Karpas-422 (cell line): ENCODE measurements at regions not wholly inside any gene's neighbourhood (a gene's known extent, or its start where the extent isn't known, plus 50 kb on each side); places are given as distances from the start of the nearest gene placed in this dataset.
A peak's percentile ranks its signal among the peaks of the same experiment; 100 is the strongest.
"Not testable (repeated sequence)": the region's sequence is repeated elsewhere in the genome, so short reads cannot be mapped to it uniquely, and the experiment has no call there.

Experiments
- DNase-seq: peaks from one replicate; pipeline ENCODE4 v3.0.0-alpha.2; 2015
- H2AFZ ChIP-seq: fragments of 200-600 bp; sonication (generic); 2 replicates; pipeline ENCODE4 v1.6.1; 2014; ENCODE audit warnings: antibody characterized with exemption, low read length, mixed read lengths
- H3K27ac ChIP-seq: fragments of 200-600 bp; sonication (generic); 2 replicates; pipeline ENCODE4 v1.5.1; 2014; ENCODE audit warnings: mild to moderate bottlenecking, low read length, moderate library complexity
- H3K27me3 ChIP-seq: fragments of 200-600 bp; sonication (generic); 2 replicates; pipeline ENCODE4 v1.6.1; 2014; ENCODE audit warnings: low read length, mixed read lengths
- H3K36me3 ChIP-seq: fragments of 200-600 bp; sonication (generic); 2 replicates; pipeline ENCODE4 v1.6.1; 2014; ENCODE audit warnings: low read length, mixed read lengths; ENCODE audit not compliant: insufficient read depth
- H3K4me1 ChIP-seq: fragments of 200-600 bp; sonication (generic); 2 replicates; pipeline ENCODE4 v1.6.1; 2014; ENCODE audit warnings: mild to moderate bottlenecking, low read length, mixed read lengths
- H3K4me2 ChIP-seq: fragments of 200-600 bp; sonication (generic); 2 replicates; pipeline ENCODE4 v1.6.1; 2014; ENCODE audit warnings: low read length, low read depth, mild to moderate bottlenecking; ENCODE audit not compliant: poor library complexity, severe bottlenecking
- H3K4me3 ChIP-seq: fragments of 200-600 bp; sonication (generic); 2 replicates; pipeline ENCODE4 v1.5.1; 2014; ENCODE audit warnings: mild to moderate bottlenecking, antibody characterized with exemption, low read length, mixed read lengths
- H3K79me2 ChIP-seq: fragments of 200-600 bp; sonication (generic); 2 replicates; pipeline ENCODE4 v1.6.1; 2014; ENCODE audit warnings: mild to moderate bottlenecking, low read length, mixed read lengths
- H3K9ac ChIP-seq: fragments of 200-600 bp; sonication (generic); 2 replicates; pipeline ENCODE4 v1.6.0; 2014; ENCODE audit warnings: low read length
- H3K9me2 ChIP-seq: fragments of 200-600 bp; sonication (generic), shearing (Covaris generic); replicated peaks from 2 replicates; pipeline ENCODE4 v1.6.0; 2014; ENCODE audit warnings: mild to moderate bottlenecking, low read length, moderate library complexity; ENCODE audit not compliant: insufficient read depth
- H3K9me3 ChIP-seq: fragments of 300-700, 200-600 bp; sonication (generic); 2 replicates; pipeline ENCODE4 v1.6.1; 2014; ENCODE audit warnings: low read length, mixed read lengths
- H4K20me1 ChIP-seq: fragments of 200-600 bp; sonication (generic); 2 replicates; pipeline ENCODE4 v1.6.1; 2014; ENCODE audit warnings: mild to moderate bottlenecking, antibody characterized with exemption, low read length, low read depth; ENCODE audit not compliant: insufficient read depth

- H4K20me1 ChIP-seq, result no peaks in the 10 kb centered on the region
- H3K27ac ChIP-seq, result no peak overlapping the region
- H3K9me3 ChIP-seq, result no peaks in the 10 kb centered on the region
- no peaks in the 10 kb centered on the region for H3K79me2 ChIP-seq
- H3K4me3 ChIP-seq, result no peak overlapping the region
- H3K27me3 ChIP-seq, result no peaks in the 10 kb centered on the region
- no peaks in the 10 kb centered on the region for H3K36me3 ChIP-seq
- no peaks in the 10 kb centered on the region for H3K9me2 ChIP-seq
- H3K4me2 ChIP-seq, result no peak overlapping the region
- DNase-seq, result no peak
- H3K9ac ChIP-seq, result no peak overlapping the region
- H2AFZ ChIP-seq, result no peak overlapping the region
- H3K4me1 ChIP-seq, result no peaks in the 10 kb centered on the region
Measured at GRCh38 chr14:30267141-30267540, 291.8 kb upstream of the G2E3 start.

GRCh38 chr14:30270200-30271161 lies 288.5 kb upstream of the G2E3 start:
- Histone ChIP-seq H3K9me2 (no peaks in the 10 kb centered on the region), H4K20me1 (no peaks in the 10 kb centered on the region), H3K4me1 (no peaks in the 10 kb centered on the region), H3K27ac (no peak overlapping the region), H3K4me3 (no peak overlapping the region), H3K79me2 (no peaks in the 10 kb centered on the region), H3K9me3 (no peaks in the 10 kb centered on the region), H3K36me3 (no peaks in the 10 kb centered on the region), H3K4me2 (no peak overlapping the region), H3K9ac (no peak overlapping the region), H3K27me3 (no peaks in the 10 kb centered on the region), H2AFZ (0 out of 2 replicates have a peak overlapping the region, but pooled peaks have one; percentile 5)
- DNase-seq, result peak; percentile 89

GRCh38 chr14:30271811-30272323 lies 287.1 kb upstream of the G2E3 start:
- H3K36me3 ChIP-seq, result no peaks in the 10 kb centered on the region
- H3K79me2 ChIP-seq, result no peaks in the 10 kb centered on the region
- no peaks in the 10 kb centered on the region for H3K9me2 ChIP-seq
- H3K9me3 ChIP-seq, result no peaks in the 10 kb centered on the region
- no peak overlapping the region for H3K9ac ChIP-seq
- no peak overlapping the region for H2AFZ ChIP-seq
- H3K27ac ChIP-seq, result no peak overlapping the region
- no peaks in the 10 kb centered on the region for H4K20me1 ChIP-seq
- no peak overlapping the region for H3K4me2 ChIP-seq
- no peaks in the 10 kb centered on the region for H3K27me3 ChIP-seq
- no peak for DNase-seq
- no peak overlapping the region for H3K4me3 ChIP-seq
- no peaks in the 10 kb centered on the region for H3K4me1 ChIP-seq

- H3K9ac ChIP-seq, result no peak overlapping the region
- no peaks in the 10 kb centered on the region for H3K9me2 ChIP-seq
- no peak overlapping the region for H3K4me2 ChIP-seq
- no peaks in the 10 kb centered on the region for H4K20me1 ChIP-seq
- H3K4me1 ChIP-seq, result no peaks in the 10 kb centered on the region
- no peak overlapping the region for H3K27ac ChIP-seq
- H3K9me3 ChIP-seq, result no peaks in the 10 kb centered on the region
- no peak for DNase-seq
- H3K27me3 ChIP-seq, result no peaks in the 10 kb centered on the region
- H3K79me2 ChIP-seq, result no peaks in the 10 kb centered on the region
- H2AFZ ChIP-seq, result no peak overlapping the region
- H3K36me3 ChIP-seq, result no peaks in the 10 kb centered on the region
- no peak overlapping the region for H3K4me3 ChIP-seq
Measured at GRCh38 chr14:30272848-30273832, 285.8 kb upstream of the G2E3 start.

- no peak overlapping the region for H3K4me3 ChIP-seq
- no peaks in the 10 kb centered on the region for H3K79me2 ChIP-seq
- H3K4me2 ChIP-seq, result no peak overlapping the region
- no peaks in the 10 kb centered on the region for H3K4me1 ChIP-seq
- H3K9me3 ChIP-seq, result no peaks in the 10 kb centered on the region
- no peaks in the 10 kb centered on the region for H3K9me2 ChIP-seq
- no peaks in the 10 kb centered on the region for H3K27me3 ChIP-seq
- no peaks in the 10 kb centered on the region for H3K36me3 ChIP-seq
- H2AFZ ChIP-seq, result no peak overlapping the region
- H3K27ac ChIP-seq, result no peak overlapping the region
- no peaks in the 10 kb centered on the region for H4K20me1 ChIP-seq
- DNase-seq, result no peak
- H3K9ac ChIP-seq, result no peak overlapping the region
Measured at GRCh38 chr14:30275604-30276003, 283.4 kb upstream of the G2E3 start.

- no peaks in the 10 kb centered on the region for H3K36me3 ChIP-seq
- DNase-seq, result no peak
- no peaks in the 10 kb centered on the region for H3K9me3 ChIP-seq
- H3K9ac ChIP-seq, result no peak overlapping the region
- no peaks in the 10 kb centered on the region for H4K20me1 ChIP-seq
- no peaks in the 10 kb centered on the region for H3K79me2 ChIP-seq
- H3K4me3 ChIP-seq, result no peak overlapping the region
- no peak overlapping the region for H3K4me2 ChIP-seq
- no peaks in the 10 kb centered on the region for H3K4me1 ChIP-seq
- no peaks in the 10 kb centered on the region for H3K9me2 ChIP-seq
- no peaks in the 10 kb centered on the region for H3K27me3 ChIP-seq
- no peak overlapping the region for H3K27ac ChIP-seq
- H2AFZ ChIP-seq, result no peak overlapping the region
Measured at GRCh38 chr14:30277268-30277667, 281.7 kb upstream of the G2E3 start.

GRCh38 chr14:30278856-30279255 lies 280.1 kb upstream of the G2E3 start:
- not testable (repeated sequence) for H3K4me2 ChIP-seq, H3K27me3 ChIP-seq, H3K4me3 ChIP-seq, H3K27ac ChIP-seq, H3K4me1 ChIP-seq, H3K9ac ChIP-seq, H3K36me3 ChIP-seq, H2AFZ ChIP-seq, DNase-seq, H3K9me3 ChIP-seq, H4K20me1 ChIP-seq, H3K9me2 ChIP-seq, H3K79me2 ChIP-seq
